DOHH2 (cell line): ENCODE measurements at regions not wholly inside any gene's neighbourhood (a gene's known extent, or its start where the extent isn't known, plus 50 kb on each side); places are given as distances from the start of the nearest gene placed in this dataset.

Experiments
- H3F3A ChIP-seq: fragments of 200-600 bp; sonication (generic), shearing (Covaris generic); 2 replicates; pipeline ENCODE4 v1.6.0; 2016; ENCODE audit warnings: antibody characterized with exemption, mild to moderate bottlenecking; ENCODE audit not compliant: control insufficient read depth, insufficient read depth
- H3K27ac ChIP-seq: fragments of 200-600 bp; sonication (generic); 2 replicates; pipeline ENCODE4 v1.5.1; 2014; ENCODE audit warnings: low read depth, mild to moderate bottlenecking, low read length, moderate library complexity
- H3K27me3 ChIP-seq: fragments of 200-600 bp; sonication (generic); 2 replicates; pipeline ENCODE4 v1.6.1; 2014; ENCODE audit warnings: mild to moderate bottlenecking, low read length, mixed read lengths; ENCODE audit not compliant: control insufficient read depth
- H3K36me3 ChIP-seq: fragments of 200-600 bp; sonication (generic); 2 replicates; pipeline ENCODE4 v1.6.1; 2014; ENCODE audit warnings: mild to moderate bottlenecking, low read length, moderate library complexity, mixed read lengths; ENCODE audit not compliant: control insufficient read depth
- H3K4me1 ChIP-seq: fragments of 200-600 bp; sonication (generic); 2 replicates; pipeline ENCODE4 v1.6.1; 2014; ENCODE audit warnings: mild to moderate bottlenecking, low read length, mixed read lengths; ENCODE audit not compliant: control insufficient read depth
- H3K4me2 ChIP-seq: fragments of 200-600 bp; sonication (generic); 2 replicates; pipeline ENCODE4 v1.6.0; 2014; ENCODE audit warnings: mild to moderate bottlenecking, low read length, moderate library complexity
- H3K4me3 ChIP-seq: fragments of 200-600 bp; sonication (generic); 2 replicates; pipeline ENCODE4 v1.5.1; 2014; ENCODE audit warnings: mild to moderate bottlenecking, low read length, mixed read lengths
- H3K79me2 ChIP-seq: fragments of 200-600 bp; sonication (generic); 2 replicates; pipeline ENCODE4 v1.6.1; 2014; ENCODE audit warnings: mild to moderate bottlenecking, low read length, mixed read lengths; ENCODE audit not compliant: control insufficient read depth
- H3K9me2 ChIP-seq: fragments of 200-600 bp; sonication (generic); replicated peaks from 2 replicates; pipeline ENCODE4 v1.6.1; 2014; ENCODE audit warnings: mild to moderate bottlenecking, low read length, mixed read lengths; ENCODE audit not compliant: control insufficient read depth
- H3K9me3 ChIP-seq: fragments of 200-600 bp; sonication (generic); 2 replicates; pipeline ENCODE4 v1.6.1; 2014; ENCODE audit warnings: antibody characterized with exemption, low read length, mixed read lengths; ENCODE audit not compliant: control insufficient read depth, insufficient read depth
- H4K20me1 ChIP-seq: fragments of 200-600 bp; sonication (generic); 2 replicates; pipeline ENCODE4 v1.6.0; 2014; ENCODE audit warnings: low read depth, mild to moderate bottlenecking, antibody characterized with exemption, low read length, moderate library complexity; ENCODE audit not compliant: control insufficient read depth, insufficient read depth
- EZH2phosphoT487 ChIP-seq: fragments of 200-600 bp; sonication (generic); IDR thresholded peaks from 2 replicates; pipeline ENCODE4 v1.6.1; 2017; ENCODE audit warnings: borderline replicate concordance, mild to moderate bottlenecking, antibody characterized with exemption, low read length, moderate library complexity, mixed read lengths
- TF ChIP-seq, protein P1 (sequence below): fragments of 200-600 bp; sonication (generic); IDR thresholded peaks from one replicate; pipeline ENCODE4 v1.5.1; 2014; ENCODE audit warnings: antibody characterized with exemption, mild to moderate bottlenecking, low read depth, low read length; ENCODE audit not compliant: poor library complexity, severe bottlenecking

DNA sequence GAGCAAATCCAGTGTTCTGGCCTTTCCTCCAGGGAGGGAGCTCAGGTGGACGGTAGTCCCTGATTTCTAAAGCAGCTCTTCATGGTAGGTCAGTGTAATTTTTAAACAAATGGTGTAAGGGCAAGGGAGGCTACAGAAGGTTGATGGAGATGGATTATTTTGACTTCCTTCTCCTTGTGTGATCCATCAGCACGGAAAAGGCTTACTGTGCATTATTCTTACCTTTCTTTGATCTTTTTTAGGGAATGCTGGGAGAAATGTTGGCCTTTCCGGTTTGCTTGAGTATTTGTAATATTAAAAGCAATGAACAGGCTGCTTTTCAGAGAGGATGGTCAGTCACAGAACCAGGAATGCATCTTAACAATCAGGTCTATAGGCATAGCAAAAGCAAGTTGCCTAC lies 487.0 kb upstream of the BTBD3 start:
- Histone ChIP-seq H3K9me3 (no peaks in the 10 kb centered on the region), H3K9me2 (no peaks in the 10 kb centered on the region), H3K4me1 (no peaks in the 10 kb centered on the region), H3K27ac (no peak overlapping the region), H3K4me3 (no peak overlapping the region), H4K20me1 (no peaks in the 10 kb centered on the region), H3K4me2 (no peak overlapping the region), H3K79me2 (no peaks in the 10 kb centered on the region), H3K27me3 (no peaks in the 10 kb centered on the region), H3K36me3 (no peaks in the 10 kb centered on the region), H3F3A (no peaks in the 10 kb centered on the region)
- TF ChIP-seq, protein P1, sequence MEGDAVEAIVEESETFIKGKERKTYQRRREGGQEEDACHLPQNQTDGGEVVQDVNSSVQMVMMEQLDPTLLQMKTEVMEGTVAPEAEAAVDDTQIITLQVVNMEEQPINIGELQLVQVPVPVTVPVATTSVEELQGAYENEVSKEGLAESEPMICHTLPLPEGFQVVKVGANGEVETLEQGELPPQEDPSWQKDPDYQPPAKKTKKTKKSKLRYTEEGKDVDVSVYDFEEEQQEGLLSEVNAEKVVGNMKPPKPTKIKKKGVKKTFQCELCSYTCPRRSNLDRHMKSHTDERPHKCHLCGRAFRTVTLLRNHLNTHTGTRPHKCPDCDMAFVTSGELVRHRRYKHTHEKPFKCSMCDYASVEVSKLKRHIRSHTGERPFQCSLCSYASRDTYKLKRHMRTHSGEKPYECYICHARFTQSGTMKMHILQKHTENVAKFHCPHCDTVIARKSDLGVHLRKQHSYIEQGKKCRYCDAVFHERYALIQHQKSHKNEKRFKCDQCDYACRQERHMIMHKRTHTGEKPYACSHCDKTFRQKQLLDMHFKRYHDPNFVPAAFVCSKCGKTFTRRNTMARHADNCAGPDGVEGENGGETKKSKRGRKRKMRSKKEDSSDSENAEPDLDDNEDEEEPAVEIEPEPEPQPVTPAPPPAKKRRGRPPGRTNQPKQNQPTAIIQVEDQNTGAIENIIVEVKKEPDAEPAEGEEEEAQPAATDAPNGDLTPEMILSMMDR, result no peak
- TF ChIP-seq EZH2phosphoT487, result no peak

DNA sequence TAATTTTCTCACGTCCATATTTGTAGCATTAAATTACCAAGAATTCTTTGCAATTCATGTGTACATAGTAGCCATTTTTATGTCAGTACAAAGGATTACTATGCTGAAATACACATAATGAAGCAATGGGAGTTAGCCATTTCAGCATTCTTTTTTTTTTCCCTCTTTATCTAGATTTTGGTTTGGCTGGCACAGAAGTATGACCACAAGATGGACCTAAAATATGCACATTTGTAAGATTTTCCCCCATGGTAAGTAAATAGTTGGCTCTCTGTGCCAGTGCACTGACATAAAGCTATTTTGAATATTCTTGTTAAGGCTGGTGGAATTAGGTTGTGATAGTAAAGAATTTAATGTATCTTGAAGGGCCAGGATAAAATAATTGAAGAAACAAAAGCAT lies 486.1 kb upstream of the BTBD3 start:
- Histone ChIP-seq H3K4me1 (no peaks in the 10 kb centered on the region), H3K9me2 (no peaks in the 10 kb centered on the region), H3K27ac (no peak overlapping the region), H3K4me2 (no peak overlapping the region), H4K20me1 (no peaks in the 10 kb centered on the region), H3K79me2 (no peaks in the 10 kb centered on the region), H3K36me3 (no peaks in the 10 kb centered on the region), H3K27me3 (no peaks in the 10 kb centered on the region), H3F3A (no peaks in the 10 kb centered on the region), H3K4me3 (no peak overlapping the region), H3K9me3 (no peaks in the 10 kb centered on the region)
- TF ChIP-seq EZH2phosphoT487, result no peak
- TF ChIP-seq, protein P1, result no peak

GRCh38 chr20:11432407-11432806 lies 485.3 kb upstream of the BTBD3 start:
- no peaks in the 10 kb centered on the region for H3F3A ChIP-seq
- H3K36me3 ChIP-seq, result no peaks in the 10 kb centered on the region
- no peaks in the 10 kb centered on the region for H3K4me1 ChIP-seq
- H4K20me1 ChIP-seq, result no peaks in the 10 kb centered on the region
- H3K27ac ChIP-seq, result no peak overlapping the region
- H3K4me2 ChIP-seq, result no peak overlapping the region
- no peaks in the 10 kb centered on the region for H3K9me3 ChIP-seq
- H3K79me2 ChIP-seq, result no peaks in the 10 kb centered on the region
- H3K9me2 ChIP-seq, result no peaks in the 10 kb centered on the region
- H3K4me3 ChIP-seq, result no peak overlapping the region
- TF ChIP-seq EZH2phosphoT487, result no peak
- TF ChIP-seq, protein P1, result no peak
- no peaks in the 10 kb centered on the region for H3K27me3 ChIP-seq

DNA sequence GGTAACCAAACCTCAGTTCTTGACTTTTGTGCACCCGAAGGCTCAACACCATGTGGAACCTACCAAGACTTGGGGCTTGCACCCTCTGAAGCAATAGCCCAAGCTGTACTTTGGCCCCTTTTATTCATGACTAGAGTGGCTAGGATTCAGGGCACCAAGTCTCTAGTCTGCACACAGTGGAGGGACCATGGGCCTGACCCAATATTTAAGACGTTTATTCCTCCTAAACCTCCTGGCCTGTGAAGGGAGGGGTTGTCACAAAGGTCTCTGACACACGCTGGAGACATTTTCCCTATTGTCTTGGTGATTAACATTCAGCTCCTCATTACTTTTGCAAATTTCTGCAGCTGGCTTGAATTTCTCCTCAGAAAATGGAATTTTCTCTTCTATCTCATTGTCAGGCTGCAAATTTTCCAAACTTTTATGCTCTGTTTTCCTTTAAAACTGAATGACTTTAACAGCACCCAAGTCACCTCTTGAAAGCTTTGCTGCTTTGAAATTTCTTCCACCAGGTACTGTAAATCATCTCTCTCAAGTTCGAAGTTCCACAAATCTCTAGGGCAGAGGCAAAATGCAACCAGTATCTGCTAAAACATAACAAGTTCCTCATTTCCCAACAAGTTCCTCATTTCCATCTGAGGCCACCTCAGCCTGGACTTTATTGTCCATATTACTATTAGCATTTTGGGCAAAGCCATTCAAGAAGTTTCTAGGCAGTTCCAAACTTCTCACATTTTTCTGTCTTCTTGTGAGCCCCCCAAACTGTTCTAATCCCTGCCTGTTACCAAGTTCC lies 481.4 kb upstream of the BTBD3 start:
- TF ChIP-seq, protein P1, result no peak
- TF ChIP-seq EZH2phosphoT487, result no peak
- no peak overlapping the region for H3K4me2 ChIP-seq

More for the DNA sequence above, 481.4 kb upstream of the BTBD3 start:
- H3K27ac ChIP-seq, result no peak overlapping the region
- H3K36me3 ChIP-seq, result no peaks in the 10 kb centered on the region
- H3K9me3 ChIP-seq, result no peaks in the 10 kb centered on the region
- no peaks in the 10 kb centered on the region for H3K4me1 ChIP-seq
- no peaks in the 10 kb centered on the region for H3K79me2 ChIP-seq
- H3K9me2 ChIP-seq, result no peaks in the 10 kb centered on the region
- H3K27me3 ChIP-seq, result no peaks in the 10 kb centered on the region
- H4K20me1 ChIP-seq, result no peaks in the 10 kb centered on the region
- H3F3A ChIP-seq, result no peaks in the 10 kb centered on the region
- H3K4me3 ChIP-seq, result no peak overlapping the region
